Gastroesophageal sphincter (tissue), 3 donors: ENCODE measurements at regions not wholly inside any gene's neighbourhood (a gene's known extent, or its start where the extent isn't known, plus 50 kb on each side); places are given as distances from the start of the nearest gene placed in this dataset.

Experiments
- POLR2A ChIP-seq, 2 donors: fragments of 450-650 bp; IDR thresholded peaks; one replicate each; pipeline ENCODE4 v1.6.1; 2017; ENCODE audit warnings: antibody characterized with exemption in 2 of 2, mild to moderate bottlenecking in 2 of 2, moderate library complexity in 1 of 2
- POLR2AphosphoS5 ChIP-seq: sonication (generic); formaldehyde crosslinking; IDR thresholded peaks from one replicate; pipeline ENCODE4 v1.6.1; 2017; ENCODE audit warnings: antibody characterized with exemption
- TF ChIP-seq, protein P1 (sequence below), 4 experiments: fragments of 200-600 bp in 2 of 4; fragments of 450-650 bp in 2 of 4; sonication (generic) in 1 of 4; IDR thresholded peaks; one replicate each; pipeline ENCODE4 v1.5.1; 2017 to 2019; ENCODE audit warnings: antibody characterized with exemption in 4 of 4, mild to moderate bottlenecking in 2 of 4, moderate library complexity in 2 of 4

DNA sequence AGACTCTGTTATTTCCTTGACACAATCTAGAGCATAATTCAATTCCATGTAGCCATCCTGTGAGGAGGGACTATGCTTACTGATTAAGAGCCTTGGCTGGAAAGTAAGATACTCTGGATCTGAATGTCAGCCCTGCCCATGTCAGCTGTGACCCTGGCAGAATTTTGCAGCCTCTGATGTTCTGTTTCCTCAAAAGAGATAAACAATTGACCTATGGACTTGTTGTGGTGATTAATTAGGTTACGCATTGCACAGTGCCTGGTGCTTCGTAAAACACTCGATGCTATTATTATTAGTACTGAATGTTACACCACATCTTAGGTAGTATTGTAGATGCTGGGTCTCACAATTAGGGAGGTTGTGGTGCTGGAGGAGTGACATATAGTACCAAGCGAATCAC is 161.3 kb upstream of the MEIS2 start:
- TF ChIP-seq, protein P1, sequence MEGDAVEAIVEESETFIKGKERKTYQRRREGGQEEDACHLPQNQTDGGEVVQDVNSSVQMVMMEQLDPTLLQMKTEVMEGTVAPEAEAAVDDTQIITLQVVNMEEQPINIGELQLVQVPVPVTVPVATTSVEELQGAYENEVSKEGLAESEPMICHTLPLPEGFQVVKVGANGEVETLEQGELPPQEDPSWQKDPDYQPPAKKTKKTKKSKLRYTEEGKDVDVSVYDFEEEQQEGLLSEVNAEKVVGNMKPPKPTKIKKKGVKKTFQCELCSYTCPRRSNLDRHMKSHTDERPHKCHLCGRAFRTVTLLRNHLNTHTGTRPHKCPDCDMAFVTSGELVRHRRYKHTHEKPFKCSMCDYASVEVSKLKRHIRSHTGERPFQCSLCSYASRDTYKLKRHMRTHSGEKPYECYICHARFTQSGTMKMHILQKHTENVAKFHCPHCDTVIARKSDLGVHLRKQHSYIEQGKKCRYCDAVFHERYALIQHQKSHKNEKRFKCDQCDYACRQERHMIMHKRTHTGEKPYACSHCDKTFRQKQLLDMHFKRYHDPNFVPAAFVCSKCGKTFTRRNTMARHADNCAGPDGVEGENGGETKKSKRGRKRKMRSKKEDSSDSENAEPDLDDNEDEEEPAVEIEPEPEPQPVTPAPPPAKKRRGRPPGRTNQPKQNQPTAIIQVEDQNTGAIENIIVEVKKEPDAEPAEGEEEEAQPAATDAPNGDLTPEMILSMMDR (IDR thresholded peaks at IDR 0.05): no peak
- TF ChIP-seq POLR2A (IDR thresholded peaks at IDR 0.05) (no peak), POLR2AphosphoS5 (no peak)
